Urinary bladder (tissue), 3 donors: ENCODE measurements at regions not wholly inside any gene's neighbourhood (a gene's known extent, or its start where the extent isn't known, plus 50 kb on each side); places are given as distances from the start of the nearest gene placed in this dataset.
"Not testable (repeated sequence)": the region's sequence is repeated elsewhere in the genome, so short reads cannot be mapped to it uniquely, and the experiment has no call there.

Source experiments
- DNase-seq: peaks from one replicate; pipeline ENCODE4 v3.0.0-alpha.2; 2015; ENCODE audit errors: extremely low spot score
- H3K27ac ChIP-seq: one replicate; pipeline ENCODE4 v1.5.1; 2013; ENCODE audit warnings: low read depth, mild to moderate bottlenecking, moderate library complexity
- H3K36me3 ChIP-seq: one replicate; pipeline ENCODE4 v1.6.1; 2013; ENCODE audit warnings: mild to moderate bottlenecking, moderate library complexity; ENCODE audit not compliant: insufficient read depth
- H3K4me1 ChIP-seq: one replicate; pipeline ENCODE4 v1.6.1; 2013; ENCODE audit warnings: mild to moderate bottlenecking, moderate library complexity; ENCODE audit not compliant: insufficient read depth
- H3K4me3 ChIP-seq: one replicate; pipeline ENCODE4 v1.5.1; 2013; ENCODE audit warnings: low read depth, low read length
- WGBS: extraction: QIAGEN DNeasy Blood & Tissue Kit; methylation state at CpG from one replicate; pipeline ENCODE4 v1.1.7; 2013; 5-methylcytosine and 5-hydroxymethylcytosine counted together
- donor health status: healthy with polysubstance abuse.
- donor health status: healthy.

DNA sequence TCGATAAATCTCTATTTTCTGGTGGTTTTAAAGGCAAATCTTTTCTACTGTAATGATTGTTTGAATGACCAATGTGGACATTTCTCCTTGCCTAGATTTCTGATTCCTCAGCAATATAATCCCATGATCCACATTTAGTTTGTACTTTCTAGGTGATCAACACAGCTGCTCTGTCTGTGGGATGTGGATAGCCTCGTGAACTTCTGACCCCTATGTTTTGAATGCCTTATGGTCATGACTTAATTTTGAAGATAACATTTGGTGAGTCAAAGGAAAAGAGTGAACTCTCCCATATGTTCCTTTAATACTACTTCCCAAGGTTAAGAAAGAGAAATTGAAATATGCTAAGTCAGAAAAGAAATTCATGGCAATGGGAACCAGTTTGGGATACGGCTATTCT lies 147.5 kb downstream of the CAVIN4 start:
- DNase-seq, result no peak
- no peak overlapping the region for H3K27ac ChIP-seq
- no peaks in the 10 kb centered on the region for H3K4me1 ChIP-seq
- H3K36me3 ChIP-seq, result no peaks in the 10 kb centered on the region
- WGBS, result 69% methylated on average over 3 of the region's 3 CpGs
- no peak overlapping the region for H3K4me3 ChIP-seq

DNA sequence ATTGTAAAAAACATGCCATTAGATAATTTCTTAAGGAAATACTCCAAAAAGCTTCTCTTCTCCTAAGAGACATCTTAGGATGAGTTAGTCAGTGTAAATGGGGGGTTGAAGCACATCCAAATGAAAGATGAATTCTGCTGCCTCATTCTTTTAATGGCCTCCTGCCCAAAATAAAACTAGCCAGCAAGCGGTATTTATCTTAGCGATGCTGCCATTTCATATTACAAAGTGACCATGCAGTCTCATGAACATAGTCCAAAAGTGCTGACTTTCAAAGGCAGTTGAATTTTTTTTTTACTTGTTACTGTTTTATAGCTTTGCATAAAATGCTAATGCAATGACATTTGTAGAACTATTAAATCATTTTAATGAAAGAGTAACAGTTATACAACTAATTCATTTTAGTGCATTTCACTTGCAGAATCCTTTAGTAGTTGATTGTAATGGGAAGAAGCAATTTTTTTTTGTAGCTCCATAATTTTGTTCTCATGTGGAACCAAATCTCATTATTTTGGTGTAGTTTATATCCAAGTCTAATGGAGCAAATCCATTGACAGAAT lies 151.5 kb downstream of the CAVIN4 start:
- Histone ChIP-seq H3K4me1 (no peaks in the 10 kb centered on the region), H3K27ac (no peak overlapping the region), H3K4me3 (no peak overlapping the region), H3K36me3 (no peaks in the 10 kb centered on the region)
- WGBS, result 30% methylated on average over 2 of the region's 2 CpGs
- DNase-seq, result peak; percentile 31

GRCh38 chr9:100730086-100730485 lies 152.2 kb downstream of the CAVIN4 start:
- H3K4me3 ChIP-seq, result no peak overlapping the region
- WGBS, result 41% methylated on average over 2 of the region's 2 CpGs
- DNase-seq, result no peak
- no peak overlapping the region for H3K27ac ChIP-seq
- H3K36me3 ChIP-seq, result no peaks in the 10 kb centered on the region
- H3K4me1 ChIP-seq, result no peaks in the 10 kb centered on the region

DNA sequence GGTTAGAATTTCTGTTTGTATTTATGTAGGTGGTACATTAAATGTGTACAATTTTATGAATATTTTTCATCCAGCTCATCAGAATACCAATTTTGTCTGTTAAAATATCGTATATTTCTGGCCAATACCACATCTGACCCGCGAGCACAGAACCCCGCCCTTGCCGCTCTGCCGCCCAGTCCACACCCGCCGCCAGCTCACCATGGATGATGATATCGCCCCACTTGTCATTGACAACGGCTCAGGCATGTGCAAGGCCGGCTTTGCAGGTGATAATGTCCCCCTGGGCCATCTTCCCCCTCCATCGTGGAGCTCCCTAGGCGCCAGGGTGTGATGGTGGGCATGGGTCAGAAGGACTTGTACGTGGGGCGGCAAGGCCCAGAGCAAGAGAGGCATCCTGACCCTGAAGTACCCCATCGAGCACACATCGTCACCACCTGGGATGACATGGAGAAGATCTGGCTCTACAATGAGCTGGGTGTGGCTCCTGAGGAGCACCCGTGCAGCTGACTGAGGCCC lies 153.2 kb downstream of the CAVIN4 start:
- H3K36me3 ChIP-seq, result no peaks in the 10 kb centered on the region
- no peak overlapping the region for H3K4me3 ChIP-seq
- DNase-seq, result no peak
- no peaks in the 10 kb centered on the region for H3K4me1 ChIP-seq
- 97% methylated on average over 18 of the region's 18 CpGs for WGBS
- no peak overlapping the region for H3K27ac ChIP-seq

DNA sequence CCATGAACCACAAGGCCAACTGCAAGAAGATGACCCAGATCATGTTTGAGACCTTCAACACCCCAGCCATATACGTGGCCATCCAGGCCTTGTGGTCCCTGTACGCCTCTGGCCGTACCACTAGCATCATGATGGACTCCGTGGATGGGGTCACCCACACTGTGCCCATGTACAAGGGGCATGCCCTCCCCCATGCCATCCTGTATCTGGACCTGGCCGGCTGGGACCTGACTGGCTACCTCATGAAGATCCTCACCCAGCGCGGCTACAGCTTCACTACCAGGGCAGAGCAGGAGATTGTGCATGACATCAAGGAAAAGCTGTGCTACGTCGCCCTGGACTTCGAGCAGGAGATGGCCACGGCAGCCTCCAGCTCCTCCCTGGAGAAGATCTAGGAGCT lies 153.7 kb downstream of the CAVIN4 start:
- no peaks in the 10 kb centered on the region for H3K4me1 ChIP-seq
- DNase-seq, result no peak
- H3K27ac ChIP-seq, result no peak overlapping the region
- H3K4me3 ChIP-seq, result no peak overlapping the region
- 96% methylated on average over 11 of the region's 11 CpGs for WGBS
- H3K36me3 ChIP-seq, result no peaks in the 10 kb centered on the region

DNA sequence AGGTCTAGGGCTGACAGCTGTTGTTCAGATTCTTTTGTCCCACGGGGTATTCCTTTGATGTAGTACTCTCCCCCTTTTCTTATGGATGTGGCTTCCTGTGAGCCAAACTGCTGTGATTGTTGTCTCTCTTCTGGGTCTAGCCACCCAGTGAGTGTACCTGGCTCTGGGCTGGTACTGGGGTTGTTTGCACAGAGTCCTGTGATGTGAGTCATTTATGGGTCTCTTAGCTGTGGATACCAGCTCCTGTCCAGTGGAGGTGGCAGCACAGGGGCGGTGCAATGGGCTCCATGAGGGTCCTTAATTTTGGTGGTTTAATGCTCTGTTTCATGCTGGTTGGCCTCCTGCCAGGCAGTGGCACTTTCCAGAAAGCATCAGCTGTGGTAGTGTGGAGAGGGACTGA lies 161.3 kb downstream of the CAVIN4 start:
- no peaks in the 10 kb centered on the region for H3K36me3 ChIP-seq
- no peak overlapping the region for H3K4me3 ChIP-seq
- 54% methylated on average over 2 of the region's 2 CpGs for WGBS
- no peaks in the 10 kb centered on the region for H3K4me1 ChIP-seq
- no peak overlapping the region for H3K27ac ChIP-seq
- no peak for DNase-seq

DNA sequence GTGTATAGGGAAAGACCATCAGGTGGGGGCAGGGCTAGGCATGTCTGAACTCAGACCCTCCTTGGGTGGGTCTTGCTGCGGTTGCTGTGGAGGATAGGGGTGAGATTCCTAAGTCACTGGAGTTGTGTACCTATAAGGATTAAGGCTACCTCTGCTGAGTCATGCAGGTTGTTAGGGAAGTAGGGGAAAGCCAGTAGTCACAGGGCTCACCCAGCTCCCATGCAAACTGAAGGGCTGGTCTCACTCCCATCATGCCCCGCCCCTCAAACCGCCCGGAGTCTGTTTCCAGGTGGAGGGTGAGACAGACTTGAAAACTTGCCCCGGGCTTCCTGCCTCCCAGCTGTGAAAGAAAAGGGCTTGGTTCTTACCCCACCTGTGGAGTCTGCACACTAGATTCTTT lies 161.8 kb downstream of the CAVIN4 start:
- Histone ChIP-seq H3K4me3 (no peak overlapping the region), H3K27ac (no peak overlapping the region), H3K36me3 (no peaks in the 10 kb centered on the region), H3K4me1 (no peaks in the 10 kb centered on the region)
- no peak for DNase-seq
- WGBS, result 80% methylated on average over 5 of the region's 5 CpGs

DNA sequence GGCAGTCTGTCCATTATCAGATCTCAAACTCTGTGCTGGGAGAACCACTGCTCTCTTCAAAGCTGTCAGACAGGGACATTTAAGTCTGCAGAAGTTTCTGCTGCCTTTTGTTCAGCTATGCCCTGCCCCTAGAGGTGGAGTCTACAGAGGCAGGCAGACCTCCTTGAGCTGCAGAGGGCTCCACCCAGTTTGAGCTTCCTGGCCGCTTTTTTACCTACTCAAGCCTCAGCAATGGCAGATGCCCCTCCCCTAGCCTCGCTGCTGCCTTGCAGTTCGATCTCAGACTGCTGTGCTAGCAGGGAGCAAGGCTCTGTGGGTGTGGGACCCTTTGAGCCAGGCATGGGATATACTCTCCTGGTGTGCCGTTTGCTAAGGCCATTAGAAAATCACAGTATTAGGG lies 171.1 kb downstream of the CAVIN4 start:
- not testable (repeated sequence) for DNase-seq, H3K27ac ChIP-seq, H3K36me3 ChIP-seq, H3K4me3 ChIP-seq, H3K4me1 ChIP-seq
- 77% methylated on average over 4 of the region's 4 CpGs for WGBS

GRCh38 chr9:100756217-100756616 lies 178.3 kb downstream of the CAVIN4 start:
- DNase-seq, result no peak
- 55% methylated on average over 2 of the region's 2 CpGs for WGBS

GRCh38 chr9:100759215-100759614 lies 181.3 kb downstream of the CAVIN4 start:
- H3K4me3 ChIP-seq, result no peak overlapping the region
- no peak overlapping the region for H3K27ac ChIP-seq
- no peak for DNase-seq
- no peaks in the 10 kb centered on the region for H3K4me1 ChIP-seq
- 22% methylated on average over 3 of the region's 3 CpGs for WGBS
- H3K36me3 ChIP-seq, result no peaks in the 10 kb centered on the region

More at GRCh38 chr9:100756217-100756616, 178.3 kb downstream of the CAVIN4 start:
- no peak overlapping the region for H3K27ac ChIP-seq
- H3K36me3 ChIP-seq, result no peaks in the 10 kb centered on the region
- no peak overlapping the region for H3K4me3 ChIP-seq
- H3K4me1 ChIP-seq, result no peaks in the 10 kb centered on the region

GRCh38 chr9:100761276-100761802 lies 183.5 kb downstream of the CAVIN4 start:
- Histone ChIP-seq H3K27ac (no peak overlapping the region), H3K4me1 (no peaks in the 10 kb centered on the region), H3K4me3 (no peak overlapping the region), H3K36me3 (no peaks in the 10 kb centered on the region)
- no peak for DNase-seq
- WGBS, result 16% methylated on average over 1 of the region's 1 CpG

DNA sequence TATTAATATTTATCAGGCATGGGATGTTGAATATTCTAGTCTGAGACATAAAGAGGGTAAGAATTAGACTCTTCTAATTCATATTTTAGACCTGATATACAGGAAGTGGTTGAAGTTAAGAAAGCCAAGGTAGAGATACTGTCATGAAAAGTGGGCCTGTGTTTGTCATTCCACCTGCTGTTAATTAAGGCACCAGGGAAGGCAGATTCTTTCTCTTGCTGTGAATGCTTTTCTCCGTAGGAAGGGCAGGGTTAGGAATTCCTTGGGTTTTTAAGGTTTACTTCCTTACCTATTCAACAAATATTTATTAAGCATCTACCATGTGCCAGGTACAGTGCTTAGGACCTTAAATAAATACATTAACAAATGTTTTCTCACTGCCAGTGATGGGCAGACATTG lies 196.4 kb downstream of the CAVIN4 start:
- no peak for DNase-seq
- H3K4me1 ChIP-seq, result no peaks in the 10 kb centered on the region
- no peak overlapping the region for H3K27ac ChIP-seq
- 33% methylated on average over 1 of the region's 1 CpG for WGBS
- H3K4me3 ChIP-seq, result no peak overlapping the region
- no peaks in the 10 kb centered on the region for H3K36me3 ChIP-seq

DNA sequence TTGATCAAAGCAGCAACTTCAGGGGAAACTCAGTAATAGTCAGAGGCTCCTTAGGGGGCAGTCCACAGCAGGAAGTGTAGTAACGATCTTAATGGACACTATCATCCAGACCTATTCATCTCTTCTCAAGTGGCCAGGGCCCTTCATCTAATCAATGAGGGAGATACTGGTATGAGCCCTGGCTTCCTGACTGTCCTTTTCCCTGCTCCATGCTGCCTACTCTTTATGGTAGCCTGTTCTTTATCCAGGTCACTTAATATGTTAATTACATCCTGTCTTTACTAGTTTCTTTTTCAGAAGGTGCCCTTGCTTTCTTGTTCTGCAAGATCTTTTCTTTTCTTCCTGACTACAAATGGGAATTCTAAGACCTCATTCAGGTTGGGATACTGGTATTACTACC lies 197.1 kb downstream of the CAVIN4 start:
- no peak overlapping the region for H3K4me3 ChIP-seq
- no peak for DNase-seq
- 23% methylated on average over 1 of the region's 1 CpG for WGBS
- H3K36me3 ChIP-seq, result no peaks in the 10 kb centered on the region
- no peaks in the 10 kb centered on the region for H3K4me1 ChIP-seq
- no peak overlapping the region for H3K27ac ChIP-seq

DNA sequence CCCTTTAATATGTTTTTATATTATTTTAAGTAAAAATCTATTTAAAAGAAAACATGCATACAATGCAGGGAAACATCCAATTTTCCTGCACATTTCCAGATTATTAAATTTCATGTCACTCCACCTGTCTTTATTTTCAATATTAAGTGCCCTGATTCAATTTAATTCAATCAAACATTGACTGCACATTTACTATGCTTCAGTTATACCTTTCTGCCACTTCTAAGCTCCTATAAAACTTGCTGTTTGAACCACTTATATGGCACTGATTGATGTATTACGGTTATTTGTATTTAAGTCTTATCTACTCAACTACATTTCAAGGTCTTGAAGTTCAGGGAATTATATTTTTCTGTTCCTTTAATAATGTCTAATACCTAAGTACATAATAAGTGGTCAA lies 198.0 kb downstream of the CAVIN4 start:
- H3K27ac ChIP-seq, result no peak overlapping the region
- no peak overlapping the region for H3K4me3 ChIP-seq
- WGBS, result 79% methylated on average over 1 of the region's 1 CpG
- DNase-seq, result no peak
- H3K4me1 ChIP-seq, result no peaks in the 10 kb centered on the region
- no peaks in the 10 kb centered on the region for H3K36me3 ChIP-seq

DNA sequence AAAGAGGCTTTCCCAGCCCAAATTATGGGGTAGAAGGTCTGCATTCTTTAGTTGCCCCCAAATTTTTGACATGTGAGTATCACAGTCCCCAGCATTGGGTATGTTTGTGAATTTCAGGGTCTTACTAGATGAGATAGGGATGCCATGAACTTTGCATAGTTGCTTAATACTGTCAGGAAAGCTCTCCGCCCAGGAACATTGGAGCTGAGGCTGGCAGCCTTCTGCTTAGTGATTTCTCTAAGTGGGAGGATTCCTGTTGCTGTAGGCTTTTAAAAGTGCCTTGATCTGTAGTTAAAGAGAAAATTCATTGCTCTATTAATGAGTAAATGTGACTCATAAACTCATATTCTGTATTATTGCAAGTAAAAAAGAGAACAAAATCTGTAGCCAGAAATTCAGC lies 206.9 kb downstream of the CAVIN4 start:
- WGBS, result 73% methylated on average over 1 of the region's 1 CpG
- Histone ChIP-seq H3K4me1 (no peaks in the 10 kb centered on the region), H3K27ac (no peak overlapping the region), H3K36me3 (no peaks in the 10 kb centered on the region), H3K4me3 (no peak overlapping the region)
- DNase-seq, result no peak
